Naive thymus-derived CD4-positive, alpha-beta T cell (primary cell): ENCODE measurements at regions not wholly inside any gene's neighbourhood (a gene's known extent, or its start where the extent isn't known, plus 50 kb on each side); places are given as distances from the start of the nearest gene placed in this dataset.
"Not testable (repeated sequence)": the region's sequence is repeated elsewhere in the genome, so short reads cannot be mapped to it uniquely, and the experiment has no call there.

ENCODE experiments used
- ATAC-seq: fragments of 150-1000 bp; cut with Tn5 transposase; 2 replicates; pipeline ENCODE4 v1.10.0; 2021; ENCODE audit warnings: mild to moderate bottlenecking, moderate library complexity
- CTCF ChIA-PET: fragments of 350-600 bp; sonication (Branson Sonifier 250); formaldehyde crosslinking; loops from one replicate; lab custom pipeline; 2021; ENCODE audit warnings: antibody characterized with exemption; lab: Charles Lee
- POLR2A ChIA-PET: fragments of 350-600 bp; sonication (Branson Sonifier 250); formaldehyde crosslinking; loops from one replicate; lab custom pipeline; 2021; ENCODE audit warnings: antibody characterized with exemption, inconsistent platforms; lab: Charles Lee
- DNase-seq, 9 donors: peaks; one replicate each; pipeline versions ENCODE4 v3.0.0 to v3.0.0-alpha.2; 2020 to 2022; ENCODE audit warnings: mixed read lengths in 1 of 9
- H3K27ac ChIP-seq: one replicate; pipeline ENCODE4 v1.7.0; 2013; ENCODE audit warnings: mild to moderate bottlenecking, low read depth, low read length, moderate library complexity
- H3K27me3 ChIP-seq, 2 donors: one replicate each; pipeline ENCODE4 v1.7.0; 2013; ENCODE audit warnings: low read length in 2 of 2, mild to moderate bottlenecking in 2 of 2, moderate library complexity in 2 of 2; ENCODE audit not compliant: control insufficient read depth in 2 of 2, insufficient read depth in 2 of 2
- H3K36me3 ChIP-seq, 3 experiments: 1 replicate in 2 of 3; 2 replicates in 1 of 3; pipeline ENCODE4 v1.7.0; 2013; ENCODE audit warnings: low read length in 3 of 3, mild to moderate bottlenecking in 3 of 3, moderate library complexity in 1 of 3; ENCODE audit not compliant: insufficient read depth in 3 of 3, control insufficient read depth in 2 of 3
- H3K4me1 ChIP-seq, 2 donors: one replicate each; pipeline ENCODE4 v1.7.0; 2013; ENCODE audit warnings: low read length in 2 of 2, mild to moderate bottlenecking in 2 of 2, moderate library complexity in 1 of 2; ENCODE audit not compliant: control insufficient read depth in 2 of 2, insufficient read depth in 2 of 2
- H3K4me3 ChIP-seq: 2 replicates; pipeline ENCODE4 v1.7.0; 2013; ENCODE audit warnings: mild to moderate bottlenecking, low read length
- H3K9me3 ChIP-seq, 3 experiments: 1 replicate in 2 of 3; 2 replicates in 1 of 3; pipeline ENCODE4 v1.7.0; 2013; ENCODE audit warnings: low read length in 3 of 3; ENCODE audit not compliant: control insufficient read depth in 2 of 3
- H3K27ac Mint-ChIP-seq, 9 donors: one replicate each; pipeline ENCODE4 v1.8.0; 2020 to 2022; ENCODE audit warnings: mixed read lengths in 9 of 9, mild to moderate bottlenecking in 8 of 9, moderate library complexity in 5 of 9, inconsistent platforms in 2 of 9
- H3K27me3 Mint-ChIP-seq, 5 donors: one replicate each; pipeline ENCODE4 v1.8.0; 2021 to 2022; ENCODE audit warnings: mixed read lengths in 5 of 5, mild to moderate bottlenecking in 1 of 5
- H3K36me3 Mint-ChIP-seq, 5 donors: one replicate each; pipeline ENCODE4 v1.8.0; 2020 to 2022; ENCODE audit warnings: mixed read lengths in 5 of 5, mild to moderate bottlenecking in 3 of 5, inconsistent platforms in 1 of 5
- H3K4me1 Mint-ChIP-seq, 7 donors: one replicate each; pipeline ENCODE4 v1.8.0; 2020 to 2022; ENCODE audit warnings: mixed read lengths in 7 of 7, mild to moderate bottlenecking in 3 of 7, inconsistent platforms in 1 of 7
- H3K4me3 Mint-ChIP-seq, 10 donors: one replicate each; pipeline ENCODE4 v1.8.0; 2020 to 2022; ENCODE audit warnings: mild to moderate bottlenecking in 10 of 10, mixed read lengths in 10 of 10, moderate library complexity in 6 of 10, inconsistent platforms in 2 of 10
- H3K9me3 Mint-ChIP-seq, 11 donors: one replicate each; pipeline ENCODE4 v1.8.0; 2020 to 2022; ENCODE audit warnings: mixed read lengths in 11 of 11, mild to moderate bottlenecking in 4 of 11, inconsistent platforms in 1 of 11, moderate library complexity in 1 of 11
- intact Hi-C, 2 donors: fragments of 100-400 bp; cut with micrococcal nuclease; formaldehyde crosslinking; loops; one replicate each; pipeline ENCODE4 v1.15.1; 2023

GRCh38 chr1:172835834-172836233 lies 176.9 kb downstream of the FASLG start:
- Histone ChIP-seq H3K9me3 (no peaks in the 10 kb centered on the region), H3K27me3 (no peaks in the 10 kb centered on the region), H3K4me1 (peaks cover 12 to 16% of the 10 kb centered on the region in 2 donors), H3K36me3 (no peaks in the 10 kb centered on the region), H3K27ac (no peak overlapping the region), H3K4me3 (no peak overlapping the region)
- Mint-ChIP-seq H3K27me3 (peaks cover 0 to 58% (median 0%) of the 10 kb centered on the region in 5 donors), H3K4me1 (peaks cover 5 to 36% (median 28%) of the 10 kb centered on the region in 7 donors), H3K27ac (peak overlapping the region in 2 of 9 donors; percentile 11 to 16), H3K4me3 (no peak overlapping the region), H3K9me3 (no peaks in the 10 kb centered on the region), H3K36me3 (no peaks in the 10 kb centered on the region)
- intact Hi-C loops: loop anchor here in 1 of 2 donors (10.0 kb wide), 2 partner anchors 879 to 1319 kb away; partner anchors contain the start of genes KLHL20 and RABGAP1L
- ChIA-PET CTCF (interaction anchor here (0.7 to 1.4 kb wide), 4 partner anchors 10 to 581 kb away, joined by 3 to 6 read pairs (median 3); no protein-coding TSS in a partner anchor), POLR2A (no interaction called here)
- DNase-seq (no peak), ATAC-seq (no peak)

- peak overlapping the region in 7 of 9 donors; percentile 63 to 92 (median 78) for H3K27ac Mint-ChIP-seq
- ChIA-PET POLR2A (interaction anchor here (0.6 to 1.5 kb wide), 2 partner anchors 10 to 85 kb away, joined by 4 read pairs; no protein-coding TSS in a partner anchor), CTCF (interaction anchor here (0.6 kb wide), 1 partner anchor 364 kb away, joined by 3 read pairs; no protein-coding TSS in a partner anchor)
- H3K36me3 Mint-ChIP-seq: no peaks in the 10 kb centered on the region
- H3K27me3 Mint-ChIP-seq: peaks cover 0 to 59% (median 0%) of the 10 kb centered on the region in 5 donors
- H3K36me3 ChIP-seq: no peaks in the 10 kb centered on the region
- peak; percentile 99 for ATAC-seq
- peaks cover 3 to 36% (median 28%) of the 10 kb centered on the region in 7 donors for H3K4me1 Mint-ChIP-seq
- peak overlapping the region in 9 of 10 donors; percentile 20 to 59 (median 41) for H3K4me3 Mint-ChIP-seq
- H3K4me3 ChIP-seq: no peak overlapping the region
- H3K27me3 ChIP-seq: no peaks in the 10 kb centered on the region
- H3K4me1 ChIP-seq: peaks cover 12 to 16% of the 10 kb centered on the region in 2 donors
- no peak overlapping the region for H3K27ac ChIP-seq
- H3K9me3 Mint-ChIP-seq: no peaks in the 10 kb centered on the region
- intact Hi-C loops: loop anchor here (1.0 to 10.0 kb wide), 12 partner anchors 15 to 1317 kb away; partner anchors contain the start of genes KLHL20 (in 1 of the 2), PRDX6 (in 1 of the 2) and RABGAP1L (in 1 of the 2)
- no peaks in the 10 kb centered on the region for H3K9me3 ChIP-seq
- peak in 7 of 9 donors; percentile 47 to 78 (median 72) for DNase-seq
Measured at GRCh38 chr1:172837816-172838679, 179.1 kb downstream of the FASLG start.

- peak overlapping the region in 8 of 9 donors; percentile 24 to 92 (median 74) for H3K27ac Mint-ChIP-seq
- no peaks in the 10 kb centered on the region for H3K36me3 ChIP-seq
- no peaks in the 10 kb centered on the region for H3K9me3 Mint-ChIP-seq
- intact Hi-C loops: loop anchor here (1.0 to 10.0 kb wide), 12 partner anchors 15 to 1316 kb away; partner anchors contain the start of genes KLHL20 (in 1 of the 2), PRDX6 (in 1 of the 2) and RABGAP1L (in 1 of the 2)
- peaks cover 12 to 16% of the 10 kb centered on the region in 2 donors for H3K4me1 ChIP-seq
- peak overlapping the region in 9 of 10 donors; percentile 20 to 59 (median 41) for H3K4me3 Mint-ChIP-seq
- CTCF ChIA-PET: no interaction called here
- peaks cover 0 to 55% (median 0%) of the 10 kb centered on the region in 5 donors for H3K27me3 Mint-ChIP-seq
- peak; percentile 13 for ATAC-seq
- no peaks in the 10 kb centered on the region for H3K27me3 ChIP-seq
- POLR2A ChIA-PET: interaction anchor here (0.7 to 1.5 kb wide), 2 partner anchors 11 to 166 kb away, joined by 4 read pairs; no protein-coding TSS in a partner anchor
- H3K4me3 ChIP-seq: no peak overlapping the region
- H3K27ac ChIP-seq: no peak overlapping the region
- no peaks in the 10 kb centered on the region for H3K36me3 Mint-ChIP-seq
- H3K4me1 Mint-ChIP-seq: peaks cover 3 to 34% (median 28%) of the 10 kb centered on the region in 7 donors
- no peak for DNase-seq
- no peaks in the 10 kb centered on the region for H3K9me3 ChIP-seq
Measured at GRCh38 chr1:172838680-172839313, 179.9 kb downstream of the FASLG start.

- not testable (repeated sequence) for H3K4me3 ChIP-seq, H3K27me3 ChIP-seq, H3K4me3 Mint-ChIP-seq, H3K9me3 Mint-ChIP-seq, H3K36me3 Mint-ChIP-seq, H3K9me3 ChIP-seq, H3K36me3 ChIP-seq, H3K27ac ChIP-seq, DNase-seq, ATAC-seq
- ChIA-PET CTCF (interaction anchor here (0.5 kb wide), 1 partner anchor 682 kb away, joined by 3 read pairs; no protein-coding TSS in a partner anchor), POLR2A (interaction anchor here (0.7 to 1.5 kb wide), 2 partner anchors 12 to 27 kb away, joined by 3 to 4 read pairs; no protein-coding TSS in a partner anchor)
- peaks cover 0 to 52% (median 0%) of the 10 kb centered on the region in 5 donors for H3K27me3 Mint-ChIP-seq
- H3K27ac Mint-ChIP-seq: peak overlapping the region in 4 of 9 donors; percentile 2 to 92 (median 34)
- peaks cover 5 to 37% (median 32%) of the 10 kb centered on the region in 7 donors for H3K4me1 Mint-ChIP-seq
- intact Hi-C loops: loop anchor here (2.0 to 10.0 kb wide), 5 partner anchors 21 to 1315 kb away; partner anchors contain the start of genes KLHL20 (in 1 of the 2) and RABGAP1L (in 1 of the 2)
- H3K4me1 ChIP-seq: peaks cover 15 to 16% of the 10 kb centered on the region in 2 donors
Measured at GRCh38 chr1:172839639-172840038, 180.7 kb downstream of the FASLG start.

GRCh38 chr1:172843444-172843843 lies 184.5 kb downstream of the FASLG start:
- H3K4me3 ChIP-seq: no peak overlapping the region
- H3K27me3 ChIP-seq: no peaks in the 10 kb centered on the region
- DNase-seq (no peak), ATAC-seq (no peak)
- H3K9me3 ChIP-seq: no peaks in the 10 kb centered on the region
- CTCF ChIA-PET: no interaction called here
- POLR2A ChIA-PET: interaction anchor here (0.8 kb wide), 1 partner anchor 52 kb away, joined by 4 read pairs; no protein-coding TSS in a partner anchor
- H3K27ac ChIP-seq: no peak overlapping the region
- Mint-ChIP-seq H3K4me3 (no peak overlapping the region), H3K36me3 (peaks cover 0 to 3% (median 0%) of the 10 kb centered on the region in 5 donors), H3K27ac (peak overlapping the region in 1 of 9 donors; percentile 46), H3K9me3 (peaks cover 0 to 5% (median 0%) of the 10 kb centered on the region in 11 donors), H3K4me1 (peaks cover 11 to 42% (median 37%) of the 10 kb centered on the region in 7 donors), H3K27me3 (peaks cover 0 to 46% (median 0%) of the 10 kb centered on the region in 5 donors)
- peaks cover 13 to 22% of the 10 kb centered on the region in 2 donors for H3K4me1 ChIP-seq
- no peaks in the 10 kb centered on the region for H3K36me3 ChIP-seq
- intact Hi-C loops: no loop called here
